D721Med (cell line): ENCODE measurements at regions not wholly inside any gene's neighbourhood (a gene's known extent, or its start where the extent isn't known, plus 50 kb on each side); places are given as distances from the start of the nearest gene placed in this dataset.

ENCODE experiments used
- DNase-seq: peaks from one replicate; pipeline ENCODE4 v3.0.0; 2011; ENCODE audit warnings: low spot score; ENCODE audit not compliant: insufficient read length
- FAIRE-seq: peaks from 2 replicates; lab custom pipeline; 2011; peaks lifted over from hg19 to GRCh38; lab: Jason Lieb, UNC
- CTCF ChIP-seq: IDR thresholded peaks from 2 replicates; pipeline ENCODE4 v1.5.1; 2012; ENCODE audit warnings: mild to moderate bottlenecking, control low read depth; ENCODE audit not compliant: insufficient read depth; ENCODE audit errors: missing control alignments

GRCh38 chr9:2502760-2503159 lies 118.8 kb upstream of the VLDLR start:
- DNase-seq (no peak), FAIRE-seq (no peak)
- TF ChIP-seq CTCF: no peak

- no peak for TF ChIP-seq CTCF
- no peak for FAIRE-seq
- no peak for DNase-seq
These were observed 115.3 kb upstream of the VLDLR start for GRCh38 chr9:2506321-2506720.

- TF ChIP-seq CTCF: no peak
- DNase-seq (no peak), FAIRE-seq (no peak)
These were observed 98.0 kb upstream of the VLDLR start for GRCh38 chr9:2523591-2523990.

GRCh38 chr9:2524601-2525000 lies 97.0 kb upstream of the VLDLR start:
- FAIRE-seq (no peak), DNase-seq (no peak)
- no peak for TF ChIP-seq CTCF

GRCh38 chr9:2525147-2525546 lies 96.4 kb upstream of the VLDLR start:
- no peak for DNase-seq
- TF ChIP-seq CTCF: no peak
- no peak for FAIRE-seq

- DNase-seq: no peak
- FAIRE-seq: no peak
- no peak for TF ChIP-seq CTCF
These were observed 95.3 kb upstream of the VLDLR start for GRCh38 chr9:2526071-2526828.

GRCh38 chr9:2531481-2531880 lies 90.1 kb upstream of the VLDLR start:
- no peak for FAIRE-seq
- DNase-seq: no peak
- TF ChIP-seq CTCF: no peak
